HepG2 (cell line): ENCODE measurements at regions not wholly inside any gene's neighbourhood (a gene's known extent, or its start where the extent isn't known, plus 50 kb on each side); places are given as distances from the start of the nearest gene placed in this dataset.

Experiments used
- ATAC-seq: fragments of 200-7000 bp; cut with Tn5 transposase; 3 replicates; pipeline ENCODE4 v1.9.1; 2020; ENCODE audit warnings: mild to moderate bottlenecking, moderate library complexity
- BruUV-seq: library from RNA; stranded (reverse); fragments of 400-500 nt; replicated peaks from 2 replicates; lab custom pipeline; 2021; lab: Mats Ljungman, UMichigan
- CTCF ChIA-PET: fragments of 300-600 bp; formaldehyde crosslinking; extraction: SDS; loops from one replicate; lab custom pipeline; 2021; ENCODE audit warnings: low total read pairs, inconsistent platforms, low intra/inter-chr PET ratio; lab: Yijun Ruan, JAX
- POLR2A ChIA-PET: fragments of 350-600 bp; sonication (Branson Sonifier 250); formaldehyde crosslinking; loops from one replicate; lab custom pipeline; 2020; ENCODE audit warnings: antibody characterized with exemption, inconsistent platforms; lab: Yijun Ruan, JAX
- DNase-seq: peaks from one replicate; pipeline ENCODE4 v3.0.0-alpha.2; 2015; ENCODE audit warnings: low spot score
- FAIRE-seq: peaks from 3 replicates; lab custom pipeline; 2011; peaks lifted over from hg19 to GRCh38; lab: Jason Lieb, UNC
- H2AFZ ChIP-seq: one replicate; pipeline ENCODE4 v1.6.1; 2011; ENCODE audit warnings: low read length, inconsistent platforms
- H3K27ac ChIP-seq: fragments of 300-600 bp; 3 replicates; pipeline ENCODE4 v1.8.0; 2011; ENCODE audit warnings: mixed run types, mild to moderate bottlenecking, mixed read lengths, low read length, inconsistent platforms; ENCODE audit not compliant: insufficient read depth; ENCODE audit errors: extremely low read length
- H3K27me3 ChIP-seq, 2 experiments: fragments of 200-600 bp in 1 of 2; 2 replicates in 1 of 2; 3 replicates in 1 of 2; pipeline versions ENCODE4 v1.6.0 to v1.8.0; 2011; ENCODE audit warnings: low read length in 2 of 2, mild to moderate bottlenecking in 2 of 2, moderate library complexity in 2 of 2, inconsistent platforms in 1 of 2; ENCODE audit not compliant: insufficient read depth in 2 of 2, control insufficient read depth in 1 of 2
- H3K36me3 ChIP-seq, 2 experiments: fragments of 200-600 bp in 1 of 2; replicated peaks in 1 of 2; 2 replicates in 1 of 2; 3 replicates in 1 of 2; pipeline versions ENCODE4 v1.5.1 to v1.8.0; 2011; ENCODE audit warnings: low read length in 2 of 2, inconsistent platforms in 1 of 2; ENCODE audit not compliant: insufficient read depth in 2 of 2, control insufficient read depth in 1 of 2
- H3K4me1 ChIP-seq: 2 replicates; pipeline ENCODE4 v1.5.1; 2012; ENCODE audit warnings: low read length, inconsistent platforms; ENCODE audit not compliant: insufficient read depth
- H3K4me2 ChIP-seq: 2 replicates; pipeline ENCODE4 v1.6.0; 2011; ENCODE audit warnings: low read depth, low read length, inconsistent platforms
- H3K4me3 ChIP-seq, 3 experiments: fragments of 200-600 bp in 1 of 3; sonication (generic), shearing (Covaris generic) in 1 of 3; replicated peaks in 1 of 3; 2 replicates each; pipeline ENCODE4 v1.5.1; 2011 to 2016; ENCODE audit warnings: low read length in 3 of 3, inconsistent platforms in 2 of 3, low read depth in 2 of 3, mild to moderate bottlenecking in 2 of 3, control low read depth in 1 of 3, mixed read lengths in 1 of 3; ENCODE audit not compliant: insufficient read depth in 1 of 3
- H3K79me2 ChIP-seq: one replicate; pipeline ENCODE4 v1.6.1; 2011; ENCODE audit warnings: low read length, inconsistent platforms; ENCODE audit not compliant: insufficient read depth
- H3K9ac ChIP-seq: 2 replicates; pipeline ENCODE4 v1.6.0; 2011; ENCODE audit warnings: mild to moderate bottlenecking, low read depth, low read length, inconsistent platforms; ENCODE audit not compliant: insufficient read depth
- H3K9me3 ChIP-seq: 2 replicates; pipeline ENCODE4 v1.5.1; 2012; ENCODE audit warnings: mild to moderate bottlenecking, low read length
- H4K20me1 ChIP-seq: 2 replicates; pipeline ENCODE4 v1.6.0; 2011; ENCODE audit warnings: inconsistent platforms, mild to moderate bottlenecking, low read length, moderate library complexity; ENCODE audit not compliant: insufficient read depth
- CC2D1A ChIP-seq: sonication (generic); formaldehyde crosslinking; IDR thresholded peaks from 2 replicates; pipeline ENCODE4 v1.8.1; 2023; ENCODE audit warnings: mild to moderate bottlenecking, missing genetic modification reagents
- DNMT1 ChIP-seq: sonication (generic); formaldehyde crosslinking; IDR thresholded peaks from 2 replicates; pipeline ENCODE4 v1.5.1; 2020; ENCODE audit warnings: mild to moderate bottlenecking, missing genetic modification reagents
- DNMT3B ChIP-seq: conservative IDR thresholded peaks from 2 replicates; pipeline ENCODE4 v1.6.1; 2016; ENCODE audit warnings: missing biosample characterization, control low read depth
- ETV5 ChIP-seq: IDR thresholded peaks from 2 replicates; pipeline ENCODE4 v1.6.1; 2018; ENCODE audit warnings: missing biosample characterization, missing genetic modification reagents, inconsistent platforms, borderline replicate concordance
- FIP1L1 ChIP-seq: fragments of 200-400 bp; formaldehyde crosslinking; IDR thresholded peaks from 2 replicates; pipeline ENCODE4 v1.6.1; 2018; ENCODE audit warnings: low read depth, mild to moderate bottlenecking, low read length, moderate library complexity, borderline replicate concordance; ENCODE audit not compliant: insufficient read depth
- GMEB2 ChIP-seq: IDR thresholded peaks from 2 replicates; pipeline ENCODE4 v1.6.1; 2016; ENCODE audit warnings: missing biosample characterization, missing genetic modification reagents, low read depth
- GPN1 ChIP-seq: sonication (generic); formaldehyde crosslinking; IDR thresholded peaks from 2 replicates; pipeline ENCODE4 v1.5.1; 2020; ENCODE audit warnings: missing genetic modification reagents, borderline replicate concordance
- HDAC2 ChIP-seq: sonication (generic); formaldehyde crosslinking; IDR thresholded peaks from 2 replicates; pipeline ENCODE4 v1.4.0; 2020; ENCODE audit warnings: missing genetic modification reagents
- HNF1B ChIP-seq: sonication (generic); formaldehyde crosslinking; IDR thresholded peaks from 2 replicates; pipeline ENCODE4 v1.5.1; 2020; ENCODE audit warnings: mild to moderate bottlenecking, moderate library complexity, missing genetic modification reagents
- JUND ChIP-seq: sonication (generic); formaldehyde crosslinking; IDR thresholded peaks from 2 replicates; pipeline ENCODE4 v1.8.0; 2022; ENCODE audit warnings: mild to moderate bottlenecking, missing genetic modification reagents
- MLLT10 ChIP-seq: sonication (generic); formaldehyde crosslinking; IDR thresholded peaks from 2 replicates; pipeline ENCODE4 v1.4.0; 2020; ENCODE audit warnings: missing genetic modification reagents
- SKI ChIP-seq: fragments of 450-650 bp; IDR thresholded peaks from one replicate; pipeline ENCODE4 v1.6.1; 2018; ENCODE audit warnings: mild to moderate bottlenecking; ENCODE audit not compliant: partially characterized antibody
- U2AF1 ChIP-seq: fragments of 200-400 bp; formaldehyde crosslinking; optimal IDR thresholded peaks from 2 replicates; pipeline ENCODE3; 2017; ENCODE audit warnings: mild to moderate bottlenecking, low read depth, low read length
- ZFP90 ChIP-seq: sonication (generic); formaldehyde crosslinking; IDR thresholded peaks from 2 replicates; pipeline ENCODE4 v1.8.0; 2022; ENCODE audit warnings: missing genetic modification reagents, mild to moderate bottlenecking, inconsistent platforms, borderline replicate concordance
- ZNF17 ChIP-seq: sonication (generic); formaldehyde crosslinking; IDR thresholded peaks from 2 replicates; pipeline ENCODE4 v1.5.0; 2020; ENCODE audit warnings: mild to moderate bottlenecking, missing genetic modification reagents
- ZNF567 ChIP-seq: sonication (generic); formaldehyde crosslinking; IDR thresholded peaks from 2 replicates; pipeline ENCODE4 v1.8.1; 2023; ENCODE audit warnings: mild to moderate bottlenecking, missing genetic modification reagents, borderline replicate concordance
- WGBS: methylation state at CpG from one replicate; pipeline ENCODE4 v1.1.6; 2017; ENCODE audit warnings: low lambda C conversion rate; 5-methylcytosine and 5-hydroxymethylcytosine counted together
- in situ Hi-C: cut with HindIII; loops from 2 replicates; pipeline ENCODE4 v1.10.0; 2017; ENCODE audit warnings: low pct_unique_long_range_greater_than_20kb; ENCODE audit not compliant: extremely low pct_ligation_motif_present
- intact Hi-C: fragments of 100-400 bp; cut with micrococcal nuclease; formaldehyde crosslinking; loops from one replicate; pipeline ENCODE4 v1.10.0; 2022; ENCODE audit not compliant: unreplicated experiment
- TF ChIP-seq, protein P1 (sequence below): sonication (generic); formaldehyde crosslinking; IDR thresholded peaks from 2 replicates; pipeline ENCODE4 v1.4.0; 2020; ENCODE audit warnings: missing genetic modification reagents

- Histone ChIP-seq H3K4me2 (no peak overlapping the region), H3K79me2 (no peaks in the 10 kb centered on the region), H3K4me1 (no peaks in the 10 kb centered on the region), H3K36me3 (no peaks in the 10 kb centered on the region), H4K20me1 (no peaks in the 10 kb centered on the region), H3K9ac (no peak overlapping the region), H3K27me3 (no peaks in the 10 kb centered on the region), H3K9me3 (no peaks in the 10 kb centered on the region), H3K27ac (no peak overlapping the region), H2AFZ (no peak overlapping the region), H3K4me3 (no peak overlapping the region)
- in situ Hi-C loops (no loop called here), intact Hi-C loops (no loop called here)
- DNase-seq (no peak), FAIRE-seq (no peak), ATAC-seq (no peak)
- CTCF ChIA-PET, result no interaction called here
- TF ChIP-seq ZNF17 (CRISPR knock-in tag) (no peak), HNF1B (CRISPR knock-in tag) (no peak), CC2D1A (CRISPR knock-in tag) (no peak)
- TF ChIP-seq, protein P1, sequence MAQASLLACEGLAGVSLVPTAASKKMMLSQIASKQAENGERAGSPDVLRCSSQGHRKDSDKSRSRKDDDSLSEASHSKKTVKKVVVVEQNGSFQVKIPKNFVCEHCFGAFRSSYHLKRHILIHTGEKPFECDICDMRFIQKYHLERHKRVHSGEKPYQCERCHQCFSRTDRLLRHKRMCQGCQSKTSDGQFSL, result no peak
- POLR2A ChIA-PET, result no interaction called here
- 29% methylated on average over 2 of the region's 2 CpGs for WGBS
- BruUV-seq, result no TSS peak
Observed at GRCh38 chr1:88284066-88284465, 400.0 kb upstream of the PKN2 start.

DNA sequence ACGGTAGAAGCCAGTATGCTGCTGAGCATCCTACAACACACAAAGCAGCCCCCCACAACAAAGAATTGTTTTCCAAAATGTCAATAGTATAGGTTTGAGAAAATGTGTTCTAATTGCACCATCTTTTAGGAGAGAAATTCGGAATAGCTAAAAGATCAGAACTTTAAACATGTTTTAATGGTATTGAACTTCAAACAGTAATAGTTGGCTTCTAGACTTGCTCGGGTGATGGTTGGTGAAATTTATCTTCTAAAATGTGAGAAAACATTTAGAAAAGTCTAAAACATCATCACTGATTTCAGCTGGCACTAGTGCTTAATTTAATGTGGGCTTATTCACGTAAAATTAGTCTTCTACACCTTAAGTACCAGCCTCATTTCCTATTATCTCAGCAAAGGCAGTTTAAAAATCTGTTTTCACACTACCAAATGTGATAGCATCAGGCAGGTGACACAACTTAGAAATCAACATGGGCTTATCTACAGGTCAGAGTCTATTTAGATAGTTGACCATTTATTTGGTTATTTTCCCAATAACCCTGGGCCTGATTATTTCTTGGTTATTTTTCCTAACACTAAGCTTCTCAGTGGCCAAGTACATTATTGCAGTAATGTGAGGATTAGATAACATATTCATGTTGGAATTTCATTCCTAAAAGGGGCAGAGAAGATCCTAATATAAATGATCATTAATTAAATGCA is 399.3 kb upstream of the PKN2 start:
- no peak overlapping the region for H3K4me3 ChIP-seq
- BruUV-seq, result no TSS peak
- TF ChIP-seq HDAC2 (no peak), DNMT1 (CRISPR knock-in tag) (no peak), JUND (CRISPR knock-in tag) (no peak), DNMT3B (no peak), GMEB2 (CRISPR knock-in tag) (no peak), FIP1L1 (no peak), U2AF1 (no peak), ZFP90 (CRISPR knock-in tag) (no peak), MLLT10 (CRISPR knock-in tag) (no peak), ZNF567 (no peak), GPN1 (no peak), SKI (no peak), ETV5 (no peak)

More for the DNA sequence above, 399.3 kb upstream of the PKN2 start:
- CTCF ChIA-PET, result no interaction called here
- in situ Hi-C loops, result no loop called here
- DNase-seq, result no peak
- no peak for FAIRE-seq
- no peaks in the 10 kb centered on the region for H3K9me3 ChIP-seq
- no peaks in the 10 kb centered on the region for H3K79me2 ChIP-seq
- no peak for ATAC-seq
- intact Hi-C loops, result no loop called here
- no peaks in the 10 kb centered on the region for H3K4me1 ChIP-seq
- H3K36me3 ChIP-seq, result no peaks in the 10 kb centered on the region
- no peaks in the 10 kb centered on the region for H4K20me1 ChIP-seq
- H2AFZ ChIP-seq, result no peak overlapping the region
- no peak overlapping the region for H3K27ac ChIP-seq
- no peaks in the 10 kb centered on the region for H3K27me3 ChIP-seq
- H3K4me2 ChIP-seq, result no peak overlapping the region
- 1% methylated on average over 4 of the region's 4 CpGs for WGBS
- POLR2A ChIA-PET, result no interaction called here
- H3K9ac ChIP-seq, result no peak overlapping the region
